Stimulated activated naive B cell treated with anti-CD40 and anti-IgM and Interleukin-4, amounts not matched to agents 10 μg/mL and 1 μg/mL and 100 μg/mL, for 72 hours (primary cell): ENCODE measurements at regions not wholly inside any gene's neighbourhood (a gene's known extent, or its start where the extent isn't known, plus 50 kb on each side); places are given as distances from the start of the nearest gene placed in this dataset.
"Not testable (repeated sequence)": the region's sequence is repeated elsewhere in the genome, so short reads cannot be mapped to it uniquely, and the experiment has no call there.

Source experiments
- ATAC-seq, 2 donors: fragments of 150-1000 bp; cut with Tn5 transposase; replicated peaks; 2 replicates each; pipeline ENCODE4 v1.10.0; 2021; ENCODE audit warnings: moderate library complexity in 1 of 2
- DNase-seq: peaks from one replicate; pipeline ENCODE4 v3.0.0; 2021
- H3K27ac Mint-ChIP-seq: one replicate; pipeline ENCODE4 v1.8.0; 2022; ENCODE audit warnings: mild to moderate bottlenecking, mixed read lengths
- H3K27me3 Mint-ChIP-seq, 2 donors: one replicate each; pipeline ENCODE4 v1.8.0; 2022; ENCODE audit warnings: mixed read lengths in 2 of 2
- H3K36me3 Mint-ChIP-seq, 2 donors: one replicate each; pipeline ENCODE4 v1.8.0; 2022; ENCODE audit warnings: mixed read lengths in 2 of 2, mild to moderate bottlenecking in 1 of 2
- H3K4me1 Mint-ChIP-seq, 2 donors: one replicate each; pipeline ENCODE4 v1.8.0; 2022; ENCODE audit warnings: mixed read lengths in 2 of 2, mild to moderate bottlenecking in 1 of 2
- H3K4me3 Mint-ChIP-seq, 2 donors: one replicate each; pipeline ENCODE4 v1.8.0; 2022; ENCODE audit warnings: mild to moderate bottlenecking in 2 of 2, mixed read lengths in 2 of 2, moderate library complexity in 1 of 2
- H3K9me3 Mint-ChIP-seq, 2 donors: one replicate each; pipeline ENCODE4 v1.8.0; 2022; ENCODE audit warnings: mixed read lengths in 2 of 2, mild to moderate bottlenecking in 1 of 2

GRCh38 chr3:94778814-94779494 is 716.1 kb downstream of the NSUN3 start:
- Mint-ChIP-seq H3K27me3 (no peaks in the 10 kb centered on the region), H3K4me1 (no peaks in the 10 kb centered on the region), H3K36me3 (no peaks in the 10 kb centered on the region), H3K4me3 (no peak overlapping the region), H3K27ac (no peak overlapping the region), H3K9me3 (peaks cover 0 to 2% of the 10 kb centered on the region in 2 donors)
- no peak for ATAC-seq
- no peak for DNase-seq

- Mint-ChIP-seq H3K27me3 (no peaks in the 10 kb centered on the region), H3K9me3 (no peaks in the 10 kb centered on the region), H3K4me3 (no peak overlapping the region), H3K36me3 (no peaks in the 10 kb centered on the region), H3K4me1 (no peaks in the 10 kb centered on the region), H3K27ac (no peak overlapping the region)
- ATAC-seq (no peak), DNase-seq (no peak)
Measured at GRCh38 chr3:94779699-94780098, 716.8 kb downstream of the NSUN3 start.

- H3K36me3 Mint-ChIP-seq: no peaks in the 10 kb centered on the region
- DNase-seq (no peak), ATAC-seq (no peak)
- no peak overlapping the region for H3K4me3 Mint-ChIP-seq
- no peaks in the 10 kb centered on the region for H3K4me1 Mint-ChIP-seq
- H3K9me3 Mint-ChIP-seq: no peaks in the 10 kb centered on the region
- no peaks in the 10 kb centered on the region for H3K27me3 Mint-ChIP-seq
- H3K27ac Mint-ChIP-seq: no peak overlapping the region
Measured at GRCh38 chr3:94784274-94784673, 721.4 kb downstream of the NSUN3 start.

GRCh38 chr3:94787066-94787465 is 724.2 kb downstream of the NSUN3 start:
- Mint-ChIP-seq H3K27ac (no peak overlapping the region), H3K36me3 (no peaks in the 10 kb centered on the region)
- no peak for DNase-seq

GRCh38 chr3:94787734-94788270 is 724.9 kb downstream of the NSUN3 start:
- Mint-ChIP-seq H3K36me3 (no peaks in the 10 kb centered on the region), H3K27me3 (no peaks in the 10 kb centered on the region), H3K27ac (no peak overlapping the region), H3K4me3 (no peak overlapping the region), H3K9me3 (peaks cover 4% of the 10 kb centered on the region in 2 donors), H3K4me1 (no peaks in the 10 kb centered on the region)
- DNase-seq (no peak), ATAC-seq (no peak)

More at GRCh38 chr3:94787066-94787465, 724.2 kb downstream of the NSUN3 start:
- H3K27me3 Mint-ChIP-seq: no peaks in the 10 kb centered on the region
- no peaks in the 10 kb centered on the region for H3K4me1 Mint-ChIP-seq
- ATAC-seq: no peak
- H3K9me3 Mint-ChIP-seq: peaks cover 0 to 3% of the 10 kb centered on the region in 2 donors
- no peak overlapping the region for H3K4me3 Mint-ChIP-seq

GRCh38 chr3:94794563-94794962 is 731.7 kb downstream of the NSUN3 start:
- H3K9me3 Mint-ChIP-seq: peaks cover 5 to 7% of the 10 kb centered on the region in 2 donors
- no peaks in the 10 kb centered on the region for H3K36me3 Mint-ChIP-seq
- H3K27ac Mint-ChIP-seq: no peak overlapping the region
- no peak overlapping the region for H3K4me3 Mint-ChIP-seq
- ATAC-seq: no peak
- no peaks in the 10 kb centered on the region for H3K27me3 Mint-ChIP-seq
- no peaks in the 10 kb centered on the region for H3K4me1 Mint-ChIP-seq
- no peak for DNase-seq

GRCh38 chr3:94799420-94800060 is 736.7 kb downstream of the NSUN3 start:
- ATAC-seq (no peak), DNase-seq (no peak)
- H3K4me1 Mint-ChIP-seq: no peaks in the 10 kb centered on the region
- H3K36me3 Mint-ChIP-seq: no peaks in the 10 kb centered on the region
- H3K27ac Mint-ChIP-seq: no peak overlapping the region
- no peak overlapping the region for H3K4me3 Mint-ChIP-seq
- H3K27me3 Mint-ChIP-seq: no peaks in the 10 kb centered on the region
- H3K9me3 Mint-ChIP-seq: no peaks in the 10 kb centered on the region

- H3K4me3 Mint-ChIP-seq: no peak overlapping the region
- DNase-seq (no peak), ATAC-seq (no peak)
- H3K36me3 Mint-ChIP-seq: no peaks in the 10 kb centered on the region
- H3K27me3 Mint-ChIP-seq: no peaks in the 10 kb centered on the region
- H3K27ac Mint-ChIP-seq: no peak overlapping the region
- H3K4me1 Mint-ChIP-seq: no peaks in the 10 kb centered on the region
- H3K9me3 Mint-ChIP-seq: no peaks in the 10 kb centered on the region
Measured at GRCh38 chr3:94811836-94812235, 749.0 kb downstream of the NSUN3 start.

GRCh38 chr3:94821241-94821640 is 758.4 kb downstream of the NSUN3 start:
- Mint-ChIP-seq H3K9me3 (peaks cover 0 to 2% of the 10 kb centered on the region in 2 donors), H3K4me3 (no peak overlapping the region), H3K36me3 (no peaks in the 10 kb centered on the region), H3K4me1 (no peaks in the 10 kb centered on the region), H3K27me3 (no peaks in the 10 kb centered on the region), H3K27ac (no peak overlapping the region)
- no peak for ATAC-seq
- no peak for DNase-seq

GRCh38 chr3:94822298-94822697 is 759.4 kb downstream of the NSUN3 start:
- Mint-ChIP-seq H3K27ac (no peak overlapping the region), H3K4me1 (no peaks in the 10 kb centered on the region), H3K36me3 (no peaks in the 10 kb centered on the region), H3K4me3 (no peak overlapping the region), H3K9me3 (peaks cover 0 to 2% of the 10 kb centered on the region in 2 donors), H3K27me3 (no peaks in the 10 kb centered on the region)
- no peak for ATAC-seq
- DNase-seq: no peak

- H3K36me3 Mint-ChIP-seq, H3K9me3 Mint-ChIP-seq, H3K4me1 Mint-ChIP-seq, H3K27ac Mint-ChIP-seq, H3K27me3 Mint-ChIP-seq, DNase-seq, H3K4me3 Mint-ChIP-seq, ATAC-seq: not testable (repeated sequence)
Measured at GRCh38 chr3:94846251-94846650, 783.4 kb downstream of the NSUN3 start.

GRCh38 chr3:94862703-94863102 is 799.8 kb downstream of the NSUN3 start:
- Mint-ChIP-seq H3K9me3 (peaks cover 16 to 22% of the 10 kb centered on the region in 2 donors), H3K4me3 (no peak overlapping the region), H3K36me3 (no peaks in the 10 kb centered on the region), H3K27ac (no peak overlapping the region), H3K27me3 (no peaks in the 10 kb centered on the region), H3K4me1 (no peaks in the 10 kb centered on the region)
- DNase-seq (no peak), ATAC-seq (peak in 1 of 2 donors; percentile 36)

GRCh38 chr3:94869059-94869547 is 806.2 kb downstream of the NSUN3 start:
- no peak overlapping the region for H3K4me3 Mint-ChIP-seq
- ATAC-seq: no peak
- no peak for DNase-seq
- H3K36me3 Mint-ChIP-seq: no peaks in the 10 kb centered on the region
- H3K27me3 Mint-ChIP-seq: no peaks in the 10 kb centered on the region
- H3K4me1 Mint-ChIP-seq: no peaks in the 10 kb centered on the region
- H3K27ac Mint-ChIP-seq: no peak overlapping the region
- H3K9me3 Mint-ChIP-seq: peaks cover 7 to 8% of the 10 kb centered on the region in 2 donors

GRCh38 chr3:94873751-94874150 is 810.9 kb downstream of the NSUN3 start:
- Mint-ChIP-seq H3K4me3 (no peak overlapping the region), H3K27ac (no peak overlapping the region), H3K4me1 (no peaks in the 10 kb centered on the region), H3K9me3 (no peaks in the 10 kb centered on the region), H3K27me3 (no peaks in the 10 kb centered on the region), H3K36me3 (no peaks in the 10 kb centered on the region)
- ATAC-seq (no peak), DNase-seq (no peak)

GRCh38 chr3:94875149-94875548 is 812.3 kb downstream of the NSUN3 start:
- ATAC-seq: no peak
- no peak overlapping the region for H3K4me3 Mint-ChIP-seq

More at GRCh38 chr3:94875149-94875548, 812.3 kb downstream of the NSUN3 start:
- Mint-ChIP-seq H3K27ac (no peak overlapping the region), H3K4me1 (no peaks in the 10 kb centered on the region), H3K27me3 (no peaks in the 10 kb centered on the region), H3K36me3 (no peaks in the 10 kb centered on the region), H3K9me3 (no peaks in the 10 kb centered on the region)
- DNase-seq: no peak
